ENCODE measurements at regions not wholly inside any gene's neighbourhood (a gene's known extent, or its start where the extent isn't known, plus 50 kb on each side); places are given as distances from the start of the nearest gene placed in this dataset.

DNA sequence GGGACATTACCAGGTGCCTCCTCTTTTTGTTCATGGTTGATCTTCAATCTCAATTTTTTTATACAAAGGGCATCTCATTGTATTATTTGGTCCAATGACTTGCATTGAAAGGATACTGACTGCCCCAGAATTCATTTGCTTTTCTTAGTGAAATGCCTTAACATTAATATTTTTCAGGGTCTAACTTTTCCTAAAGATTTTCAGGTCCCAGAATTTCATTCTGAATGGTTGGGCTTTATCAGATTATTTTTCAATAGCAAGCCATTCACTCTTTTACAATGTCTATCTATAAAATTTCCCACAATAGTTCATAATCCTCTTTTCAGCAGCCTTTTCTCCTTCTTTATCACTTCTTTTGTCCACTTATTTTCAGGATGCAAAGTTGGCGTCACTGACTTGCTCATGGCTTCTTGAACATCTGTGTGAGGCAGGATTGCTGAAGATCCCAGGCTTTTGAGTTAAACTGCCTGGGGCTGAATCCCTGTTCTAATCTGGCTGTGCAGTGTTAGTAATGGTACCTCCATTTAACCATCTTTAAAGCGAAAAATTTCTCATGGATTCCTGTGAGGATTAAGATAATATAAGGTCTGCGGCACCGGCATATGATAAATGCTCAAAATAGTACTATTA lies 131.7 kb upstream of the HDAC9 start:
- TF ChIP-seq CTCF (IDR thresholded peaks at IDR 0.05; ENCODE audit: low read depth, low read length) (no peak), EZH2phosphoT487 (IDR thresholded peaks at IDR 0.05; ENCODE audit: low read depth) (no peak)
